Endothelial cell of umbilical vein (primary cell): ENCODE measurements at regions not wholly inside any gene's neighbourhood (a gene's known extent, or its start where the extent isn't known, plus 50 kb on each side); places are given as distances from the start of the nearest gene placed in this dataset.

ENCODE experiments used
- BruUV-seq: library from RNA; stranded (reverse); fragments of 400-500 nt; replicated peaks from 2 replicates; lab custom pipeline; 2021; lab: Mats Ljungman, UMichigan
- CTCF ChIA-PET: fragments of 300-600, 350-600 bp; sonication (Branson Sonifier 250); formaldehyde crosslinking; loops from one replicate; lab custom pipeline; 2021; ENCODE audit warnings: antibody characterized with exemption, inconsistent platforms; lab: Charles Lee
- POLR2A ChIA-PET: fragments of 300-600, 350-600 bp; sonication (Branson Sonifier 250); formaldehyde crosslinking; loops from one replicate; lab custom pipeline; 2021; ENCODE audit warnings: antibody characterized with exemption, inconsistent platforms; lab: Charles Lee
- DNase-seq: peaks from one replicate; pipeline ENCODE4 v3.0.0-alpha.2; 2011; ENCODE audit warnings: low read depth, low spot score
- FAIRE-seq: peaks from 2 replicates; lab custom pipeline; 2011; peaks lifted over from hg19 to GRCh38; lab: Jason Lieb, UNC
- H2AFZ ChIP-seq: 2 replicates; pipeline ENCODE4 v1.6.0; 2012; ENCODE audit warnings: low read depth, low read length, control low read depth, inconsistent platforms
- H3K27ac ChIP-seq: 2 replicates; pipeline ENCODE4 v1.5.1; 2011; ENCODE audit warnings: low read depth, mild to moderate bottlenecking, control low read depth, low read length, moderate library complexity; ENCODE audit not compliant: insufficient read depth
- H3K27me3 ChIP-seq, 2 experiments: 2 replicates each; pipeline versions ENCODE4 v1.6.0 to v1.6.1; 2011; ENCODE audit warnings: low read length in 2 of 2, mixed read lengths in 1 of 2; ENCODE audit not compliant: control insufficient read depth in 2 of 2, insufficient read depth in 2 of 2
- H3K36me3 ChIP-seq, 2 experiments: 2 replicates in 1 of 2; 3 replicates in 1 of 2; pipeline ENCODE4 v1.5.1; 2011; ENCODE audit warnings: low read length in 2 of 2, mild to moderate bottlenecking in 1 of 2, moderate library complexity in 1 of 2; ENCODE audit not compliant: control insufficient read depth in 2 of 2, insufficient read depth in 2 of 2; ENCODE audit errors: extremely low read depth in 1 of 2
- H3K4me1 ChIP-seq: 3 replicates; pipeline ENCODE4 v1.5.1; 2011; ENCODE audit warnings: mild to moderate bottlenecking, low read length; ENCODE audit not compliant: control insufficient read depth, insufficient read depth; ENCODE audit errors: extremely low read depth
- H3K4me2 ChIP-seq: 2 replicates; pipeline ENCODE4 v1.6.1; 2011; ENCODE audit warnings: low read length, control low read depth, mixed read lengths; ENCODE audit not compliant: insufficient read depth
- H3K4me3 ChIP-seq, 3 experiments: fragments of 200-600 bp in 1 of 3; sonication (generic), shearing (Covaris generic) in 1 of 3; replicated peaks in 1 of 3; 2 replicates each; pipeline ENCODE4 v1.5.1; 2011 to 2016; ENCODE audit warnings: control low read depth in 3 of 3, low read length in 3 of 3, mild to moderate bottlenecking in 2 of 3, inconsistent platforms in 1 of 3, low read depth in 1 of 3, moderate library complexity in 1 of 3; ENCODE audit not compliant: insufficient read depth in 1 of 3
- H3K79me2 ChIP-seq: 2 replicates; pipeline ENCODE4 v1.6.0; 2012; ENCODE audit warnings: low read length, inconsistent platforms; ENCODE audit not compliant: control insufficient read depth, insufficient read depth
- H3K9ac ChIP-seq: replicated peaks from 2 replicates; pipeline ENCODE3; 2011; ENCODE audit warnings: low read length, control low read depth; ENCODE audit not compliant: insufficient read depth; ENCODE audit errors: extremely low read depth
- H3K9me1 ChIP-seq: replicated peaks from 3 replicates; pipeline ENCODE4 v1.6.0; 2011; ENCODE audit warnings: mild to moderate bottlenecking, low read length; ENCODE audit not compliant: control insufficient read depth, insufficient read depth; ENCODE audit errors: extremely low read depth
- H3K9me3 ChIP-seq: replicated peaks from 2 replicates; pipeline ENCODE4 v1.5.1; 2012; ENCODE audit warnings: low read length, inconsistent platforms; ENCODE audit not compliant: control insufficient read depth, insufficient read depth
- H4K20me1 ChIP-seq: replicated peaks from 2 replicates; pipeline ENCODE3; 2011; ENCODE audit warnings: mild to moderate bottlenecking, low read length; ENCODE audit not compliant: control insufficient read depth, insufficient read depth; ENCODE audit errors: extremely low read depth
- EZH2 ChIP-seq: IDR thresholded peaks from 2 replicates; pipeline ENCODE4 v1.6.1; 2012; ENCODE audit warnings: borderline replicate concordance, low read depth, mild to moderate bottlenecking, moderate library complexity, low read length, inconsistent platforms; ENCODE audit not compliant: severe bottlenecking
- FOS ChIP-seq: IDR thresholded peaks from 2 replicates; pipeline ENCODE4 v1.6.1; 2011; ENCODE audit warnings: mild to moderate bottlenecking, low read length, moderate library complexity, borderline replicate concordance; ENCODE audit not compliant: insufficient read depth
- GATA2 ChIP-seq: IDR thresholded peaks from 2 replicates; pipeline ENCODE4 v1.7.0; 2011; ENCODE audit warnings: low read depth, mild to moderate bottlenecking, moderate library complexity, mixed read lengths, low read length; ENCODE audit not compliant: insufficient read length, insufficient read depth
- JUN ChIP-seq: IDR thresholded peaks from 2 replicates; pipeline ENCODE4 v1.6.1; 2011; ENCODE audit warnings: borderline replicate concordance, low read depth; ENCODE audit not compliant: insufficient read length, insufficient read depth
- MYC ChIP-seq: IDR thresholded peaks from one replicate; pipeline ENCODE4 v1.6.1; 2011; ENCODE audit warnings: mild to moderate bottlenecking, low read depth, low read length
- POLR2A ChIP-seq: IDR thresholded peaks from 2 replicates; pipeline ENCODE4 v1.6.1; 2012; ENCODE audit warnings: low read depth, mild to moderate bottlenecking, control low read depth, low read length
- POLR2AphosphoS5 ChIP-seq: IDR thresholded peaks from 2 replicates; pipeline ENCODE4 v1.6.1; 2012; ENCODE audit warnings: low read depth, mild to moderate bottlenecking, control low read depth, low read length, moderate library complexity; ENCODE audit not compliant: insufficient read depth
- dilution Hi-C: fragments of 300-500 bp; cut with MboI; formaldehyde crosslinking; loops from one replicate; pipeline ENCODE4 v1.15.0; 2019; ENCODE audit warnings: low sequenced_read_pairs; ENCODE audit not compliant: extremely low pct_ligation_motif_present
- intact Hi-C: fragments of 100-400 bp; cut with micrococcal nuclease; formaldehyde crosslinking; loops from one replicate; pipeline ENCODE4 v1.10.0; 2022
- TF ChIP-seq, protein P1 (sequence below): IDR thresholded peaks from 2 replicates; pipeline ENCODE4 v1.6.1; 2011; ENCODE audit not compliant: insufficient read depth, insufficient read length
- TF ChIP-seq, protein P2 (sequence below), 2 donors: IDR thresholded peaks; 1 replicate in 1 of 2; 2 replicates in 1 of 2; pipeline ENCODE4 v1.5.1; 2011; ENCODE audit warnings: low read length in 2 of 2, mild to moderate bottlenecking in 2 of 2, moderate library complexity in 2 of 2, control low read depth in 1 of 2, inconsistent platforms in 1 of 2, low read depth in 1 of 2; ENCODE audit not compliant: insufficient read depth in 1 of 2; ENCODE audit errors: extremely low read depth in 1 of 2

DNA sequence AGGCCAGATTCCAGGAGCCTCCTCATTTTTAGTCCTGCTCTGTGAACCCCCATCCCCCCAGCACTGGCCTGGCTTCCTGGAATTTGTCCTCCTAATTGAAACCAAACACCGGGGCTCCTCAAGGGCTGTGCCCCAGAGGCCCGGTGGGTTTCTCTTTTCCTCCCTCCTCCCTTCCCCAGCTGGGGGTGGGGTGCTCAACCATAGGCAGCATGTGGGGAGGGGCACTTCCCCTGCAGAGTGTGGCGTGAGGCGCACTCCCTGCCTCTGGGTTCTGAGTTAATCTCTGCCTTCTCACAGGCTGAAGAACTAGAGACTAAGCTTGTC lies 67.5 kb upstream of the ACOT11 start:
- no peaks in the 10 kb centered on the region for H3K4me1 ChIP-seq
- no peak for TF ChIP-seq EZH2
- no peak for TF ChIP-seq POLR2AphosphoS5
- TF ChIP-seq GATA2, result no peak
- no peak for TF ChIP-seq MYC
- TF ChIP-seq POLR2A, result no peak
- no peak for TF ChIP-seq FOS
- TF ChIP-seq, protein P1, sequence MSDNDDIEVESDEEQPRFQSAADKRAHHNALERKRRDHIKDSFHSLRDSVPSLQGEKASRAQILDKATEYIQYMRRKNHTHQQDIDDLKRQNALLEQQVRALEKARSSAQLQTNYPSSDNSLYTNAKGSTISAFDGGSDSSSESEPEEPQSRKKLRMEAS, result no peak
- TF ChIP-seq JUN, result no peak
- TF ChIP-seq, protein P2, sequence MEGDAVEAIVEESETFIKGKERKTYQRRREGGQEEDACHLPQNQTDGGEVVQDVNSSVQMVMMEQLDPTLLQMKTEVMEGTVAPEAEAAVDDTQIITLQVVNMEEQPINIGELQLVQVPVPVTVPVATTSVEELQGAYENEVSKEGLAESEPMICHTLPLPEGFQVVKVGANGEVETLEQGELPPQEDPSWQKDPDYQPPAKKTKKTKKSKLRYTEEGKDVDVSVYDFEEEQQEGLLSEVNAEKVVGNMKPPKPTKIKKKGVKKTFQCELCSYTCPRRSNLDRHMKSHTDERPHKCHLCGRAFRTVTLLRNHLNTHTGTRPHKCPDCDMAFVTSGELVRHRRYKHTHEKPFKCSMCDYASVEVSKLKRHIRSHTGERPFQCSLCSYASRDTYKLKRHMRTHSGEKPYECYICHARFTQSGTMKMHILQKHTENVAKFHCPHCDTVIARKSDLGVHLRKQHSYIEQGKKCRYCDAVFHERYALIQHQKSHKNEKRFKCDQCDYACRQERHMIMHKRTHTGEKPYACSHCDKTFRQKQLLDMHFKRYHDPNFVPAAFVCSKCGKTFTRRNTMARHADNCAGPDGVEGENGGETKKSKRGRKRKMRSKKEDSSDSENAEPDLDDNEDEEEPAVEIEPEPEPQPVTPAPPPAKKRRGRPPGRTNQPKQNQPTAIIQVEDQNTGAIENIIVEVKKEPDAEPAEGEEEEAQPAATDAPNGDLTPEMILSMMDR (IDR thresholded peaks at IDR 0.05; ENCODE audit: extremely low read depth in 1 of 2, insufficient read depth in 1 of 2, low read depth in 1 of 2, low read length in 2 of 2), result no peak
- FAIRE-seq (no peak), DNase-seq (no peak)
- H3K9me3 ChIP-seq, result no peaks in the 10 kb centered on the region
- H4K20me1 ChIP-seq, result no peaks in the 10 kb centered on the region
- H3K4me3 ChIP-seq, result no peak overlapping the region
- no peaks in the 10 kb centered on the region for H3K79me2 ChIP-seq
- no peaks in the 10 kb centered on the region for H3K36me3 ChIP-seq
- ChIA-PET CTCF (interaction anchor here (0.7 to 2.8 kb wide), 5 partner anchors 8 to 355 kb away, joined by 3 to 10 read pairs (median 3); no protein-coding TSS in a partner anchor), POLR2A (no interaction called here)
- H3K27ac ChIP-seq, result no peak overlapping the region
- dilution Hi-C loops, result no loop called here
- H3K4me2 ChIP-seq, result no peak overlapping the region
- H3K27me3 ChIP-seq, result no peaks in the 10 kb centered on the region
- no peak overlapping the region for H3K9ac ChIP-seq
- intact Hi-C loops, result no loop called here
- no peak overlapping the region for H2AFZ ChIP-seq
- H3K9me1 ChIP-seq, result no peaks in the 10 kb centered on the region
- BruUV-seq, result no TSS peak
